Central memory CD8-positive, alpha-beta T cell (primary cell): ENCODE measurements at regions not wholly inside any gene's neighbourhood (a gene's known extent, or its start where the extent isn't known, plus 50 kb on each side); places are given as distances from the start of the nearest gene placed in this dataset.

Experiments used
- ATAC-seq: fragments of 150-1000 bp; cut with Tn5 transposase; replicated peaks from 2 replicates; pipeline ENCODE4 v1.10.0; 2022; ENCODE audit warnings: mild to moderate bottlenecking, moderate FRiP score, moderate number of reproducible peaks; ENCODE audit not compliant: poor library complexity, severe bottlenecking; ENCODE audit errors: extremely low read depth
- DNase-seq, 2 donors: peaks; one replicate each; pipeline ENCODE4 v3.0.0; 2021; ENCODE audit warnings: low spot score in 2 of 2
- H3K27ac Mint-ChIP-seq: one replicate; pipeline ENCODE4 v1.8.0; 2022; ENCODE audit warnings: low read depth, mild to moderate bottlenecking, moderate library complexity, mixed read lengths
- H3K27me3 Mint-ChIP-seq: one replicate; pipeline ENCODE4 v1.8.0; 2022; ENCODE audit warnings: mixed read lengths
- H3K36me3 Mint-ChIP-seq: one replicate; pipeline ENCODE4 v1.8.0; 2022; ENCODE audit warnings: mild to moderate bottlenecking, moderate library complexity, mixed read lengths; ENCODE audit not compliant: insufficient read depth
- H3K4me1 Mint-ChIP-seq: one replicate; pipeline ENCODE4 v1.8.0; 2022; ENCODE audit warnings: mixed read lengths
- H3K4me3 Mint-ChIP-seq: one replicate; pipeline ENCODE4 v1.8.0; 2022; ENCODE audit warnings: mild to moderate bottlenecking, moderate library complexity, mixed read lengths
- H3K9me3 Mint-ChIP-seq: one replicate; pipeline ENCODE4 v1.8.0; 2022; ENCODE audit warnings: mixed read lengths

DNA sequence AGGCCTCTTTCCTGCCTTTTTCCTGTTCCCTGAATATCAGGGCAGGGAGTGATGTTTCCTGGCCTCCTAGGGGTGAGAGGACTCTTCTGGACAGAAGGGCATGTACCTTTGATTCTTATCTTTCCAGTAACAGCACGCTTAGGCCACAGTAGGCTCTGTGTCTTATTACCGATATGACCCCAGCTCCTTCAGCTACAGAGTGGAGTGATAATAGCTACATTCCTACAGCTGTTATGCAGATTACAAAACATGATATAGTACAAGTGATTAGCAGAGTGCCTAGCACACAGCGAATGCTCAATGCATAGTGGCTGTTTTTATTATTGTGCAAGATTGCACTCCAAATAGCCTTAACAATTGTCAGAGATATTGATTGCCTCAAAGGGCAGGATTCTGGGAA lies 574.2 kb downstream of the CCSER2 start:
- Mint-ChIP-seq H3K27ac (no peak overlapping the region), H3K9me3 (peaks cover 8% of the 10 kb centered on the region), H3K4me1 (no peaks in the 10 kb centered on the region), H3K36me3 (no peaks in the 10 kb centered on the region), H3K4me3 (no peak overlapping the region), H3K27me3 (no peaks in the 10 kb centered on the region)
- no peak for ATAC-seq
- no peak for DNase-seq

DNA sequence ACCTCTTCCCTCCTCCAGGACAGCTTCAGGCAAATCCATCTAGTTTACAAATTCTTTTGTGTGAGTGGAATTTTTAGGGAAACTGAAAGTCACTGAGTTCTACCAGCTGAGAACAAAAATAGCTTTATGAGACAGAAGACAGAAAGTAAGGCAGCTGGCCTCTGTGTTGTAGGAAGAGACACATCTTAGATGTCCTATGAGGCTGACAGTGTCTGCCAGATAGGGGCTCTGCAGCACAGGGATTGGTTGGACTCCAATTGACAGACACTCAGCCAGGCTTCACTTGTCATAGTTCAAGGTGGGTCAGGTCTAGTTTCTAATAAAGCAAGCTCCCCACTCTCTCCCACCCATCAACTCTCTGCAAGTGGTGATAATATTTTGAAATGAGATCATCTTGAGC lies 574.9 kb downstream of the CCSER2 start:
- ATAC-seq (no peak), DNase-seq (no peak)
- peaks cover 8% of the 10 kb centered on the region for H3K9me3 Mint-ChIP-seq
- H3K36me3 Mint-ChIP-seq = no peaks in the 10 kb centered on the region
- H3K4me1 Mint-ChIP-seq = no peaks in the 10 kb centered on the region
- no peak overlapping the region for H3K27ac Mint-ChIP-seq
- no peak overlapping the region for H3K4me3 Mint-ChIP-seq
- H3K27me3 Mint-ChIP-seq = no peaks in the 10 kb centered on the region

DNA sequence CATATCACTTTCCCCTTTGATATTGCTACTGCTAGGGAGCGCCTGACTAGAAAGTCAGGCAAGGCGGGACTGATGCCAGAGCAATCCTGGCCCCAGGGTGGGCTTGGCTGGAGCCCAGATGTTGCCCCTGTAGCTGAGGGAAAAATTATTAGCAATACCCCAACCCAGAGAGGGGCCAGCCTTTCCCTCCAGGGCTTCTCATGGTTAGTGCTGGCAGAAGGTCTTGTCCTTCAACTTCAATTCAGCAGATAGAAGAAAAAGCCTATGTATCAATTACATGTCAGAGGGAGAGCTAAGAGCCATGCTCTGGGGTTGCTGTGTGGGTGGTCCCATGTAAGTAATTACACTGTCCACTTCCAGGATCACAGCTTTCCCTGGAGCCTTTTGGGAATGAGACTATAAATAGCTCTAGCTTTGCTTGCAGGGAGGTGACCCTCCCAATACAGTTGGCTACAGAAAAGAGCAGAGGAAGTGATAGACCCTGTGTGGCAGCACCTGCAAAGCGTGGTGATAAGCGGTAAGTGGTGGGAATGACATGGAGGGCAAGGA lies 579.1 kb downstream of the CCSER2 start:
- Mint-ChIP-seq H3K4me3 (no peak overlapping the region), H3K4me1 (no peaks in the 10 kb centered on the region), H3K9me3 (peaks cover 12% of the 10 kb centered on the region), H3K27me3 (no peaks in the 10 kb centered on the region), H3K27ac (no peak overlapping the region), H3K36me3 (no peaks in the 10 kb centered on the region)
- no peak for DNase-seq
- ATAC-seq = no peak

DNA sequence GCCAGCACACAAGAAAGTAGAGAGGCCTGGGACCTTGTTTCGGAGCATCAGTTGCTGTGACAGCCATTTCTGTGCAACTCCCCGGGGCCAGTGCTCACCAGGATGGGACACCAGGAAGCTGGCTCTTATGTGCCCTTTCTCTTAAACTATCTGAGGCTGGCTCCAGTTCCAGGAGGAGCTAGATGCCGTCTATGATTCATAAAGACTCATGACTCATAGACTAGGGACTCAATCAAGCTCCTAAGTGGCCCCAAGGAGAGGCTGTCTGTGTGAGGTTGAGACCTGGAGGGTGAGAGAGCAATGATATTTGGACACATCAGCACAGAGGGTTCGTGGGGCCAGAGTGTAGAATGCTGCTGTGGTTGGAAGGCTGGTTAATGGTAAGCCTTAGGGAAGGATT lies 580.1 kb downstream of the CCSER2 start:
- ATAC-seq (no peak), DNase-seq (no peak)
- H3K27ac Mint-ChIP-seq = no peak overlapping the region
- no peaks in the 10 kb centered on the region for H3K4me1 Mint-ChIP-seq
- H3K4me3 Mint-ChIP-seq = no peak overlapping the region
- H3K36me3 Mint-ChIP-seq = no peaks in the 10 kb centered on the region
- H3K27me3 Mint-ChIP-seq = no peaks in the 10 kb centered on the region
- peaks cover 12% of the 10 kb centered on the region for H3K9me3 Mint-ChIP-seq

DNA sequence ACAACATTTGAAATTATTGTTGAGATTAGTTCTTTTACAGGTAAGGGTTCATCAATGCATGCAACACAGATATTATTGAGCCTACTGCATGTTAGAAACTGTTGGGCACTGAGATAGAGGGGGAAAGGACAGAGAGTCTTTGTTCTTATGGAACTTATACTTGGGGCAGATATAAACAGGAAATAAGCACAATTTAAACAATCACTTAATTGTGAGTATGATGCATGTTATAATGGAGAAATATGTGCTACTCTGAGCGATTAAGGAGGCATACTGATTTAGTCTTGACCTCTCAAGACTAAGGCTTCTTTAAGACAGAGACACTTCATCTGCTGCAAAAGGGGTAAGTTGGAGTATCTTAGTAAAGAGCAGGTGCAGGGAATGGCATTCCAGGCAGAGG lies 593.3 kb downstream of the CCSER2 start:
- no peak overlapping the region for H3K27ac Mint-ChIP-seq
- no peaks in the 10 kb centered on the region for H3K36me3 Mint-ChIP-seq
- no peaks in the 10 kb centered on the region for H3K27me3 Mint-ChIP-seq
- no peaks in the 10 kb centered on the region for H3K9me3 Mint-ChIP-seq
- ATAC-seq (no peak), DNase-seq (no peak)
- no peaks in the 10 kb centered on the region for H3K4me1 Mint-ChIP-seq
- no peak overlapping the region for H3K4me3 Mint-ChIP-seq

DNA sequence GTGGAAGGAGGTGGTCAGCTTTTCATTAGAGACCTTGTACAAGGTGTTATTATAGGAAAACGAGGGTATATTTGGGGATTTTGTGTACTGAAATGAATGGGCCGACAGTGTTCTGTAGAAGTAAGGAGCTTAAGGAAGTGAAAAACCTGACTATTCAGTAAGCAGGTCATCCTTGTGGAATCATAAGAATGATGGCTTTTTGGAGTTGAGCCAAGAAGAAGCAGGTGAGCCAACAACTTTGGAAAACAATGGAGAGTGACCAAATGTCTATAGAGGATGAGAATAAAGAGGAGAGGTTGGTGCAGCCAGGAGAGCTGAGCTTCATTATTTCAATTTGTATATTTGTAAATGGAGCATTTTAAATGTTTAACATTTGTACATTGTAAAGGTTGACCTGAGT lies 595.7 kb downstream of the CCSER2 start:
- no peak for ATAC-seq
- no peak overlapping the region for H3K4me3 Mint-ChIP-seq

DNA sequence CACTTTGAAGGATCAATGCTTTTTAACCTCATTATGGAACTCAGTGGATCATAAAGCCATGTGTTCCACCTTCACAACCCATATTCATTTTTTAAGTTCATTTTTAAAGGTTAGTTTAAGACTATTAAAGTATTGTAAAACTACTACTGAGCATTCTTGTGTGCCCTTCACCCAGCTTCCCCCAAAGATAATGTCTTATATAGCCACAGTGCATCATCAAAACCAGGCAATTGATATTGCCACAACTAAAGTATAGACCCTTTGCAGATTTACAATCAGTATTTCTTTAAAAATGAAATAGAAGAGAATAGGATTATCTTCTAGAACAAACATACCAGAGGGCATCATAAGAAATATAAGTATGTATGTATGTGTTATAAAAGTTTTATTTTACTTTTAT lies 597.1 kb downstream of the CCSER2 start:
- no peaks in the 10 kb centered on the region for H3K36me3 Mint-ChIP-seq
- ATAC-seq = no peak
- H3K4me1 Mint-ChIP-seq = no peaks in the 10 kb centered on the region
- H3K9me3 Mint-ChIP-seq = no peaks in the 10 kb centered on the region
- no peak overlapping the region for H3K27ac Mint-ChIP-seq
- H3K27me3 Mint-ChIP-seq = no peaks in the 10 kb centered on the region
- H3K4me3 Mint-ChIP-seq = no peak overlapping the region
- no peak for DNase-seq

More for the DNA sequence above, 595.7 kb downstream of the CCSER2 start:
- H3K4me1 Mint-ChIP-seq = no peaks in the 10 kb centered on the region
- H3K36me3 Mint-ChIP-seq = no peaks in the 10 kb centered on the region
- no peak for DNase-seq
- H3K27ac Mint-ChIP-seq = no peak overlapping the region
- no peaks in the 10 kb centered on the region for H3K27me3 Mint-ChIP-seq
- no peaks in the 10 kb centered on the region for H3K9me3 Mint-ChIP-seq

DNA sequence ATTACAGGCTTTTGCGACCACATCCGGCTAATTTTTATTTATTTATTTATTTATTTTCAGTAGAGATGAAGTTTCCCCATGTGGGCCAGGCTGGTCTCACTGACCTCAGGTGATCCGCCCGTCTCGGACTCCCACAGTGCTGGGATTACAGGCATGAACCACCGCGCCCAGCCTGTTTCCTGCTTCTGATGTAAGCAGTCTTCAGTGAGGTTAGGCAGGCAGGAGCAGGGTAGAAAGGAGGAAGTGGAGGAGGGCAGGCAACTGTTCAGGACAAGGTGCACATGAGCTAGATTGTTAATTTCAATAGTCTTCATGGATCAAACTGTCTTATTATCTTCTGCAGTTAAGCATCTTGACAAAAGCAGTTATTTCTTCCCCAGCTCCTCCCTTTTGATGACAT lies 605.0 kb downstream of the CCSER2 start:
- Mint-ChIP-seq H3K9me3 (no peaks in the 10 kb centered on the region), H3K4me3 (no peak overlapping the region), H3K27ac (no peak overlapping the region), H3K36me3 (no peaks in the 10 kb centered on the region), H3K27me3 (no peaks in the 10 kb centered on the region), H3K4me1 (no peaks in the 10 kb centered on the region)
- ATAC-seq (no peak), DNase-seq (no peak)

DNA sequence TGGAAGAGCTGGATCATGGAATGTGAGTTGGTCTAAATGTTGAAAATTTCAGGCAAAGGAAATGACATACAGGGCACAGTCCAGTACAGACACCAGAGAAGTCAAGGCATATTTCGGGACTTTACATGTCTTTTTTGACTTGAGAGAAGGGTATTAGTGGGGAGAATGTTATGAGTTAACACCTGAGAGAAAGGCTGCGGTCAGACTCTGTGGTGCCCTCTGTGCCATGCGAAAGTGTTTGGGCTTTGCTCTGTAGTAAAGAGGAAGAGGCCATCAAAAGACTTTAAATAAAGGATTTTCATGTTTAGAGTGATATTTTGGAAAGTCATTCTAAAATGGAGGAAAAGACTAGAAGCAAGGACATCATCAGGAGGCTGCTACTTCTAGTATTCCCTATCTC lies 607.4 kb downstream of the CCSER2 start:
- ATAC-seq = no peak
- no peaks in the 10 kb centered on the region for H3K4me1 Mint-ChIP-seq
- no peaks in the 10 kb centered on the region for H3K9me3 Mint-ChIP-seq
- no peak overlapping the region for H3K27ac Mint-ChIP-seq
- no peak overlapping the region for H3K4me3 Mint-ChIP-seq
- H3K27me3 Mint-ChIP-seq = no peaks in the 10 kb centered on the region
- DNase-seq = no peak
- no peaks in the 10 kb centered on the region for H3K36me3 Mint-ChIP-seq

DNA sequence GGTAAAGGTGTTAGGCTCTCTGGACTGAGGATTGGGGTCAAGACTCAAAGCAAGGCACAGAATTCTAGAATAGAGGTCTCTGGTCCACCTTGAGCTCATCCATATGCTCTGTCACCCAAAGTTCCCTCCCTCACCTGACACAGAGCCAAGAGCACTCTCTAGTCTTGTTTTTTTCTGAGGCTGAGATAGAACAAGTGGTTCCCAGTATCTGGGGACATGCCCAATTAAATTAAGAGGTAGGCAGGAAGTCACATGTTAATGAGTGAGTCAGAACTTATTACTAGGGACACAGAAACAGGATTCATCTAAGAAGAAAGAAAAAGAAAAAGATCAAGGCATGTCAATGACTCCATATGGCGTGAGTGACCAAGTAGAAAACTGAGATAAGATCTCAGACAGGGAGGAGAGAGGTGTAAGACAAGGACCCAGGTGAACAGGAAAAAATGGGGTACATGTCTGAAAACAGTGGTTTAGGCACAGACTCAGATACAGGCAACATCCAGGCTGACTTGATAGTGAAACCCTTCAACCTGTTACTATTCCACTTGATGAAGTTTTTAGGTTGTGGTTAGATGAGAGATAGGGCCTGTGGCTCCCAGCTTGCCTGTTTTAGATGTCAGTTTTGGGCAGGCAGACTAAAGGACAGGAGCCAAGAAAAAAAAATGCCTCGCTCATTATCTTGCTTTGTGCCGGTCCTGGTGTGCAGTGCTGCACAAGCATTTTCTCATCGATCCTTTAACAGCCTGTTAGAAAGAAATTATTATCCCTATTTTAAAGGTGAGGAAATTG lies 609.9 kb downstream of the CCSER2 start:
- H3K27ac Mint-ChIP-seq = no peak overlapping the region
- H3K4me1 Mint-ChIP-seq = no peaks in the 10 kb centered on the region
- H3K36me3 Mint-ChIP-seq = no peaks in the 10 kb centered on the region
- no peaks in the 10 kb centered on the region for H3K9me3 Mint-ChIP-seq
- no peak overlapping the region for H3K4me3 Mint-ChIP-seq
- DNase-seq (no peak), ATAC-seq (no peak)
- no peaks in the 10 kb centered on the region for H3K27me3 Mint-ChIP-seq

DNA sequence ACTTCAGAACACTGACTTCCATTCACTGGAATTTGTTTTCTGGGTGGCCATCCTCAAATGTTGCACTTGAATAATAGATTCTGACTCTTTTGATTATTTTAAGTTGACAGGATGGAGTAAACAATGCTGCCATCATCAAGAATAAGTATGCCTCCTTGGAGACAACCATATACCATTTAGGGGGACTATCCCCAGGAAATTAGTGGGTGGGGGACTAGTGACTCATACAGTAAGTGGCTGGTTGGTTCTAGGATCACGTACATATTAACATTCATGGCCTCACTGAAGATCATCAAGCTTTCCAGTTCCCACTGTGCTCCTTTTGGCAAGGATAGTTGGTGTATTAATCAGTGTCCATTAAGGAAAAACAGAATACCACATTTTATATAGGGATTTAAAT lies 615.2 kb downstream of the CCSER2 start:
- Mint-ChIP-seq H3K9me3 (no peaks in the 10 kb centered on the region), H3K27me3 (no peaks in the 10 kb centered on the region), H3K36me3 (no peaks in the 10 kb centered on the region), H3K4me3 (no peak overlapping the region), H3K4me1 (no peaks in the 10 kb centered on the region), H3K27ac (no peak overlapping the region)
- no peak for ATAC-seq
- no peak for DNase-seq

DNA sequence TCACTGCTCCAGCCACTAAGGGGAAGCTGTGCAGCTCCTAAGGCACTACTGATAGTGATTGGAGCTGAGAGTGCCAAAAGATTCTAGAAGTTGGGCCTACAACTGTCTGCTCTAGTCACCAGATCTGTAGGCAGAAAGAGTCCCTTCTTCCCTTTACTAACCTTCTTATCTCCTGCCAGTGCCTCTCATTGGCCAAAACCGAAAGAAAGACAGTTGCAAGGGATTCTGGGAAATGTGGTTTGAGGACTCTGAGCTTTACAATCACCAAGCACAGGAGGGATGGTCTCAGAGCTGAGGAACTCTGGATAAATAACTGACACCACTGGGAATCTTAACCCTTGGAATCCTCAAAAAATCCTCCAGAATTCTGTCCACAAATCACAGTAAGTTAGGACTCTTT lies 615.8 kb downstream of the CCSER2 start:
- DNase-seq (no peak), ATAC-seq (no peak)
- no peaks in the 10 kb centered on the region for H3K4me1 Mint-ChIP-seq

DNA sequence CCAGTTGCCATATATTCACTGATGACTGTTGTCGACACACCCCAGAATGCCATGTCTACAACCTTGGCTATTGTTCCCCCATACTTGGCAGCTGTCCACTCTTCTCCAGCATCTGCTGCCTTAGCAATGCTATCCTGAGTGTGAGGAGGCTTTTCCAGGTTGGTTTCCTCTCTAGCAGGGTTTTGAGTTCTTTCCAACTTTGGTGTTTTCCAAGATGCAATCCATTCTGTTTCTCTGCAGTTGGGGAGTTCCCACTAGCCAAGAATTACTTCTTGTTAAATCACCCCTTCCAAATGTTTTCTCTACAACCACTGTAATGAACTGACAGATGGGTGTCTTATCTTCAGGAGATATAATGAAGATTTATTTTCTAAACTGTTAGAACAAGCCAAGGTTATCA lies 617.4 kb downstream of the CCSER2 start:
- Mint-ChIP-seq H3K4me3 (no peak overlapping the region), H3K4me1 (no peaks in the 10 kb centered on the region), H3K27me3 (no peaks in the 10 kb centered on the region), H3K36me3 (no peaks in the 10 kb centered on the region), H3K9me3 (no peaks in the 10 kb centered on the region), H3K27ac (no peak overlapping the region)
- no peak for ATAC-seq
- DNase-seq = no peak

More for the DNA sequence above, 615.8 kb downstream of the CCSER2 start:
- H3K27ac Mint-ChIP-seq = no peak overlapping the region
- H3K36me3 Mint-ChIP-seq = no peaks in the 10 kb centered on the region
- no peaks in the 10 kb centered on the region for H3K9me3 Mint-ChIP-seq
- H3K27me3 Mint-ChIP-seq = no peaks in the 10 kb centered on the region
- H3K4me3 Mint-ChIP-seq = no peak overlapping the region
